ENCODE measurements at regions not wholly inside any gene's neighbourhood (a gene's known extent, or its start where the extent isn't known, plus 50 kb on each side); places are given as distances from the start of the nearest gene placed in this dataset.

DNA sequence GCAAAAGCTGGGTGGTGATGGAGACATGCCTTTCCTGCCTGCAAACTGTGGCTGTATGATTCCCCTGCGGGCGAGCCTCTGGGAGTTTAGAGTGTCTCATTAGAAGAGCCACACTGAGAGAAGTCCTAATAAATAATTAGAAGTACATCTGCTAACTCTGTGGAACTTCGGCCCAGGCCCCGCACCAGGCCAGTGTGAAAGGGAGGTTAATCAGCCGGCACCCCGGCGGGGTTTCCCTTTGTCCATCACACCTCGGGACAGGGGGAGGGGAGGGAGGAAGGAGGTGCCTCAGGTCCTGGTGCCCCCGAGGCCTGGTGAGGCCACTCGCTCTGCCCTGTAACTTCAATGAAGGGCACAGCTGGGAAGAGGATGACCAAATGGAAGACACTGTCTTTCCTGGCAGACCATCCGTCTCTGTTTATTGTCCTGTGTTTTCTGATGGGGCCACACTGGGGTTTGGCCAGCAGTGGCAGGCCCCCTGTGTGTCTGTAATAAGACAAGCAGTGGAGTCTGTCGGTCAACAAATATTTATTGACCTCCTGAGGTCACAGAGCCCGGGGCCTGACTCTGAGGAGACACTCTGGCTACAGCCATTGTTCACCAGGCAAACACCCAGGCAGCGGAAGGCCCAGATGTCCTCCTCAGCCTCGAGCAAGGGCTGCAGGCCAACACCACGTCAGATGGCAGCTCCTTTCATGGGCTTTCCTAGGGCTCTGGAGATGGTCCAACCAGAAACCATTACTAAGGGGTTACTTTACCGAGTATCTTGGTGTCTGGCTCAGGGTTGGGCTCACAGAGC lies 267.5 kb upstream of the RAB4A start:
- Histone ChIP-seq H3K27me3 (no peaks in the 10 kb centered on the region), H3K36me3 (no peaks in the 10 kb centered on the region), H3K4me1 (peaks cover 7 to 15% of the 10 kb centered on the region in 2 donors), H3K9me3 (no peaks in the 10 kb centered on the region), H3K4me3 (replicated peaks in 1 of 3) (no peak overlapping the region), H3K27ac (no peak overlapping the region)
- intact Hi-C loops (cut with DNase I), result no loop called here
- TF ChIP-seq, protein P1, sequence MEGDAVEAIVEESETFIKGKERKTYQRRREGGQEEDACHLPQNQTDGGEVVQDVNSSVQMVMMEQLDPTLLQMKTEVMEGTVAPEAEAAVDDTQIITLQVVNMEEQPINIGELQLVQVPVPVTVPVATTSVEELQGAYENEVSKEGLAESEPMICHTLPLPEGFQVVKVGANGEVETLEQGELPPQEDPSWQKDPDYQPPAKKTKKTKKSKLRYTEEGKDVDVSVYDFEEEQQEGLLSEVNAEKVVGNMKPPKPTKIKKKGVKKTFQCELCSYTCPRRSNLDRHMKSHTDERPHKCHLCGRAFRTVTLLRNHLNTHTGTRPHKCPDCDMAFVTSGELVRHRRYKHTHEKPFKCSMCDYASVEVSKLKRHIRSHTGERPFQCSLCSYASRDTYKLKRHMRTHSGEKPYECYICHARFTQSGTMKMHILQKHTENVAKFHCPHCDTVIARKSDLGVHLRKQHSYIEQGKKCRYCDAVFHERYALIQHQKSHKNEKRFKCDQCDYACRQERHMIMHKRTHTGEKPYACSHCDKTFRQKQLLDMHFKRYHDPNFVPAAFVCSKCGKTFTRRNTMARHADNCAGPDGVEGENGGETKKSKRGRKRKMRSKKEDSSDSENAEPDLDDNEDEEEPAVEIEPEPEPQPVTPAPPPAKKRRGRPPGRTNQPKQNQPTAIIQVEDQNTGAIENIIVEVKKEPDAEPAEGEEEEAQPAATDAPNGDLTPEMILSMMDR (IDR thresholded peaks at IDR 0.05), result no peak
- no peak for TF ChIP-seq POLR2A (IDR thresholded peaks at IDR 0.05)
- DNase-seq, result no peak
- WGBS, 2 donors, result 79 to 88% methylated on average over 14 to 17 of the region's 17 CpGs

DNA sequence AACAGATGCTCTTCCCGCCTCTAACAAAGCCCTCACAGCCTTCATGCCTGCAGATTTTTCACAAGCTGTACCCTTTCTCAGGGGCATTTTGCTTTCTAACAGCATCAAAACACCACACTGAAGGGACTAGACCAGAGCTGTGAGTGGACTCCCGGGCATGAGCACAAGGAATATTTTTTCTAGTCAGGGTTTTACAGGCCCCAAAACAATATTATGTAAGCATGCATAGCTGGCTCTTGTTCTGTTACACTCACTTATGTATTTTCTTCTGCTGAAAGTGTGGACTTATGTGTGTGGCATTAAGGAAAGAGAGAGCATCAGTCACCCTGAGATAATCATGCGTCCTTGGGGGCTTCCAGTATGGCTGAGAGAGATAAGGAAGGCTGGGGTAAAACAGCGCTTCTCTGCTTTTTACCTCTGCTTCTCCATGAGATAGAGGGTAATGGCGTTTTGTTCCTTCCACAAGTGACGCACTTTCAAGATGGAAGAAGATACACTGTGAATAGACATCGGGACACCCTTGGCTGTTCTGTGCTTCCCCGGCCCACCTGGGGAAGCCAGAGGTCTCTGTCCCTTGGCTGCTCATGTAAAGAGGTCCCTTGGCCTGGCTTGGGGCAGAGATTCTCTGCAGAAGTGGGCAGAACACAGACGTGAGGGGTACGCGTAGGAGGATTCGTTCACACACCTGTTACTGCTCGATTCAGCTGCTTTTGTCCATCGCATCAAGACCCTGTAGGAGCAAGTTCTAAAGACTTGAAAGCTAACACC lies 266.7 kb upstream of the RAB4A start:
- Histone ChIP-seq H3K4me1 (peaks cover 7 to 15% of the 10 kb centered on the region in 2 donors), H3K36me3 (no peaks in the 10 kb centered on the region), H3K4me3 (replicated peaks in 1 of 3) (no peak overlapping the region), H3K27me3 (no peaks in the 10 kb centered on the region), H3K27ac (no peak overlapping the region), H3K9me3 (no peaks in the 10 kb centered on the region)
- WGBS, 2 donors, result 95 to 97% methylated on average over 14 of the region's 14 CpGs
- no peak for DNase-seq
- TF ChIP-seq, protein P1 (IDR thresholded peaks at IDR 0.05), result no peak
- no peak for TF ChIP-seq POLR2A (IDR thresholded peaks at IDR 0.05)
- intact Hi-C loops (cut with DNase I), result no loop called here

DNA sequence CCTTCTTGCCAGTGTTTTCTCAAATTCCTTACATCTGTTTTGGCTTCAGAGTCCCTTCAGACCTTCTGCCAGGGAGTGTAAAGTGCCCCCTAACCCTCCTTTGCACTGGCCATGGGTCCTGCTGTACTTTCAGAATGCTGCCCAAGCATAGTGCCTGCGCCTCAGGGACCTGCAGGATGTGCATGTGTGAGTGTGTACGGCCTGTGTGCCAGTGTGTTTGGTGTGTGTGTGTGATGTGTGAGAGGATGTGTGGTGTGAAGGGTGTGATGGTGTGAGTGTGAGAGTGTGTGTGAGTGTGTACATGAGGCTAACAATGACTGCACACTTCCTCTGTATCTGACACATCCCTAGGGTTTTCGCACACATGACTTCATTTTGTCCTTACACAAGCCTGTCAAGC lies 265.8 kb upstream of the RAB4A start:
- Histone ChIP-seq H3K27ac (no peak overlapping the region), H3K36me3 (no peaks in the 10 kb centered on the region), H3K9me3 (no peaks in the 10 kb centered on the region), H3K4me3 (replicated peaks in 1 of 3) (no peak overlapping the region), H3K27me3 (no peaks in the 10 kb centered on the region), H3K4me1 (peaks cover 7 to 15% of the 10 kb centered on the region in 2 donors)
- DNase-seq, result no peak
- WGBS, 2 donors, result 94 to 100% methylated on average over 3 of the region's 3 CpGs
- intact Hi-C loops (cut with DNase I), result no loop called here
- TF ChIP-seq, protein P1 (IDR thresholded peaks at IDR 0.05), result no peak
- no peak for TF ChIP-seq POLR2A (IDR thresholded peaks at IDR 0.05)

DNA sequence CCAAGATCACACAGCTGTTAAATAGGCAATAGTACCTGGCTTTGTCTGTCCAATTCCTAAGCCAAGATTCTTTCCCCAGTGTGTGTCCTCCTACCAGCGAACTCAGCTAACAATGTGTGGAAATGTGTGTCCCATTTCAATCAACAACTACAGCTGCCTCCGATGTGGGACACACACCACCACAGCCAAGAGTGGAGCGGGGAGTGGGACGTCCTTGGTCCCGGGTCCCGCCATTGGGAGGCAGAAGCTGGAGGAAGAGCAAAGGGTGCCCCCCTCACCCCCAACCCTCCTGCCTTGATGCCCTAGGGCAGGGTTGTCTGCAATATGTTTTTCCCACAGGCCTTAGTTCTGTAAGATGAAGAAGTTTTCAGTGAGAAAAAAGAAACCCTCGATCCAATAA lies 265.4 kb upstream of the RAB4A start:
- Histone ChIP-seq H3K9me3 (no peaks in the 10 kb centered on the region), H3K27ac (peak overlapping the region in 1 of 3 donors; percentile 41), H3K36me3 (no peaks in the 10 kb centered on the region), H3K27me3 (no peaks in the 10 kb centered on the region), H3K4me1 (peaks cover 7 to 15% of the 10 kb centered on the region in 2 donors), H3K4me3 (replicated peaks in 1 of 3) (no peak overlapping the region)
- intact Hi-C loops (cut with DNase I), result no loop called here
- DNase-seq, result no peak
- TF ChIP-seq POLR2A (IDR thresholded peaks at IDR 0.05), result no peak
- TF ChIP-seq, protein P1 (IDR thresholded peaks at IDR 0.05), result no peak
- 72 to 81% methylated on average over 7 of the region's 7 CpGs for WGBS, 2 donors
